Mesendoderm (in vitro differentiated cells): ENCODE measurements at regions not wholly inside any gene's neighbourhood (a gene's known extent, or its start where the extent isn't known, plus 50 kb on each side); places are given as distances from the start of the nearest gene placed in this dataset.

ENCODE experiments used
- DNase-seq: peaks from one replicate; pipeline ENCODE4 v3.0.0; 2013
- H2AK5ac ChIP-seq: 2 replicates; pipeline ENCODE4 v1.6.1; 2013; ENCODE audit warnings: low read length, inconsistent platforms
- H2BK120ac ChIP-seq: 2 replicates; pipeline ENCODE4 v1.6.1; 2013; ENCODE audit warnings: low read depth, mild to moderate bottlenecking, low read length, moderate library complexity, mixed read lengths
- H2BK15ac ChIP-seq: replicated peaks from 2 replicates; pipeline ENCODE4 v1.6.1; 2013; ENCODE audit warnings: low read depth, mild to moderate bottlenecking, moderate library complexity
- H2BK5ac ChIP-seq: 2 replicates; pipeline ENCODE4 v1.6.1; 2013; ENCODE audit warnings: low read length, inconsistent platforms
- H3K18ac ChIP-seq: 2 replicates; pipeline ENCODE4 v1.6.1; 2013; ENCODE audit warnings: mild to moderate bottlenecking, low read length, mixed read lengths
- H3K23ac ChIP-seq: one replicate; pipeline ENCODE4 v1.6.1; 2013; ENCODE audit warnings: low read length
- H3K27ac ChIP-seq: 2 replicates; pipeline ENCODE4 v1.5.1; 2013; ENCODE audit warnings: low read depth, mild to moderate bottlenecking, inconsistent platforms, low read length, moderate library complexity
- H3K27me3 ChIP-seq: 2 replicates; pipeline ENCODE4 v1.6.1; 2013; ENCODE audit warnings: low read length, control low read depth, mild to moderate bottlenecking, inconsistent platforms; ENCODE audit not compliant: insufficient read depth, poor library complexity
- H3K36me3 ChIP-seq: 2 replicates; pipeline ENCODE4 v1.6.1; 2013; ENCODE audit warnings: low read length, inconsistent platforms; ENCODE audit not compliant: control insufficient read depth, insufficient read depth
- H3K4ac ChIP-seq: one replicate; pipeline ENCODE4 v1.6.1; 2013; ENCODE audit warnings: low read depth, mild to moderate bottlenecking, low read length, moderate library complexity
- H3K4me1 ChIP-seq: 2 replicates; pipeline ENCODE4 v1.6.1; 2013; ENCODE audit warnings: low read depth, low read length, inconsistent platforms; ENCODE audit not compliant: control insufficient read depth
- H3K4me2 ChIP-seq: 2 replicates; pipeline ENCODE4 v1.6.1; 2013; ENCODE audit warnings: low read length
- H3K4me3 ChIP-seq: 2 replicates; pipeline ENCODE4 v1.5.1; 2013; ENCODE audit warnings: mild to moderate bottlenecking, low read length
- H3K56ac ChIP-seq: one replicate; pipeline ENCODE4 v1.6.1; 2013; ENCODE audit warnings: low read length
- H3K79me1 ChIP-seq: 2 replicates; pipeline ENCODE4 v1.6.1; 2013; ENCODE audit warnings: low read length, inconsistent platforms
- H3K79me2 ChIP-seq: 2 replicates; pipeline ENCODE4 v1.6.1; 2013; ENCODE audit warnings: mild to moderate bottlenecking, low read length; ENCODE audit not compliant: control insufficient read depth, insufficient read depth
- H3K9ac ChIP-seq: 2 replicates; pipeline ENCODE4 v1.6.1; 2013; ENCODE audit warnings: low read length, inconsistent platforms
- H4K5ac ChIP-seq: one replicate; pipeline ENCODE4 v1.6.1; 2013; ENCODE audit warnings: low read length
- H4K8ac ChIP-seq: one replicate; pipeline ENCODE4 v1.6.1; 2013; ENCODE audit warnings: low read depth, mild to moderate bottlenecking, control low read depth, low read length, moderate library complexity
- WGBS: extraction: QIAGEN DNeasy Blood & Tissue Kit; methylation state at CpG from one replicate; pipeline ENCODE4 v1.1.7; 2013; ENCODE audit warnings: low lambda C conversion rate, missing lambda C conversion rate; ENCODE audit not compliant: insufficient coverage; ENCODE audit errors: extremely low coverage; 5-methylcytosine and 5-hydroxymethylcytosine counted together

- DNase-seq = no peak
- Histone ChIP-seq H3K4me3 (no peak overlapping the region), H3K9ac (no peak overlapping the region), H4K8ac (no peak overlapping the region), H3K56ac (no peak overlapping the region), H2BK5ac (no peak overlapping the region), H2BK120ac (no peak overlapping the region), H3K18ac (no peak overlapping the region), H3K4me1 (no peaks in the 10 kb centered on the region), H3K36me3 (no peaks in the 10 kb centered on the region), H3K23ac (no peak overlapping the region), H3K79me1 (no peaks in the 10 kb centered on the region), H3K27ac (no peak overlapping the region), H3K4ac (no peak overlapping the region), H2AK5ac (no peak overlapping the region), H4K5ac (no peak overlapping the region), H2BK15ac (no peak overlapping the region), H3K4me2 (no peak overlapping the region), H3K27me3 (no peaks in the 10 kb centered on the region), H3K79me2 (no peaks in the 10 kb centered on the region)
- WGBS = no CpG with 5 or more reads among the region's 4 CpGs
Observed at GRCh38 chr13:77417897-77418296, 91.0 kb upstream of the MYCBP2 start.

DNA sequence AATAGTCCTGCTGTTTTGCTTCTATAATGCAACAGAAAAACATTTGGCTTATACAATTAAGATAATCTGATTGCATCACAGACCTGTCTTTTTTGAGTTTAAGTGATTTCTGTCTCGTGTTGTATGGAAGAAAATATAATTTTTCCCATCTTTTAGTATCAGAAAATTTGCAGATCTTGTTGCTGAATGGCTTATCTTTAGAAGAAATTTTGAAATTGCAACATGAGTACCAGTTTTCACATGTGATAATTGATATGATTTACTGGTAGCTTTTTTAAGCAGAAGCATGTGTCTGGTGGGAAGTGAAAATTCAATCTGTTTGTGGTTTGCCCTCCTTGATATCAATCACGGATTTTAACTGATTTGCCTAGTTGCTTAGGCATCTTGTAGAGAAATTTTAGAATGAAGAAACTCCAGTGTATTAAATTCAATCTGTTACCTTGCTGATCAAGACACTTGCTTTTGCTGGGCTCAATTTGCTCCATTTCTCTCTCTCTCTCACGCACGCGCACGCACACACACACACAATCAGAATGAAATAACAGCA is 89.8 kb upstream of the MYCBP2 start:
- Histone ChIP-seq H3K27ac (no peak overlapping the region), H3K4me2 (no peak overlapping the region), H3K79me1 (no peaks in the 10 kb centered on the region), H2BK5ac (no peak overlapping the region), H4K8ac (no peak overlapping the region), H3K56ac (no peak overlapping the region), H3K9ac (no peak overlapping the region), H3K18ac (no peak overlapping the region), H3K4me1 (no peaks in the 10 kb centered on the region), H3K36me3 (no peaks in the 10 kb centered on the region), H3K23ac (no peak overlapping the region), H2AK5ac (no peak overlapping the region), H3K27me3 (no peaks in the 10 kb centered on the region), H3K4me3 (no peak overlapping the region), H2BK120ac (no peak overlapping the region), H3K79me2 (no peaks in the 10 kb centered on the region), H2BK15ac (no peak overlapping the region), H3K4ac (no peak overlapping the region), H4K5ac (no peak overlapping the region)
- no CpG with 5 or more reads among the region's 6 CpGs for WGBS
- DNase-seq = no peak

- H3K4me3 ChIP-seq = no peak overlapping the region
- no peak overlapping the region for H3K23ac ChIP-seq
- H2AK5ac ChIP-seq = no peak overlapping the region
- H3K56ac ChIP-seq = no peak overlapping the region
- no peak overlapping the region for H2BK120ac ChIP-seq
- no peak overlapping the region for H3K4ac ChIP-seq
- no peaks in the 10 kb centered on the region for H3K27me3 ChIP-seq
- no peaks in the 10 kb centered on the region for H3K79me1 ChIP-seq
- no peaks in the 10 kb centered on the region for H3K4me1 ChIP-seq
- H3K27ac ChIP-seq = no peak overlapping the region
- H4K5ac ChIP-seq = peak overlapping the region; percentile 6
- WGBS = no CpG with 5 or more reads among the region's 1 CpG
- DNase-seq = no peak
- no peak overlapping the region for H2BK15ac ChIP-seq
- no peak overlapping the region for H3K4me2 ChIP-seq
- no peak overlapping the region for H4K8ac ChIP-seq
- H3K9ac ChIP-seq = no peak overlapping the region
- no peaks in the 10 kb centered on the region for H3K79me2 ChIP-seq
- H3K36me3 ChIP-seq = no peaks in the 10 kb centered on the region
- no peak overlapping the region for H3K18ac ChIP-seq
- no peak overlapping the region for H2BK5ac ChIP-seq
Observed at GRCh38 chr13:77415253-77416071, 88.6 kb upstream of the MYCBP2 start.

DNA sequence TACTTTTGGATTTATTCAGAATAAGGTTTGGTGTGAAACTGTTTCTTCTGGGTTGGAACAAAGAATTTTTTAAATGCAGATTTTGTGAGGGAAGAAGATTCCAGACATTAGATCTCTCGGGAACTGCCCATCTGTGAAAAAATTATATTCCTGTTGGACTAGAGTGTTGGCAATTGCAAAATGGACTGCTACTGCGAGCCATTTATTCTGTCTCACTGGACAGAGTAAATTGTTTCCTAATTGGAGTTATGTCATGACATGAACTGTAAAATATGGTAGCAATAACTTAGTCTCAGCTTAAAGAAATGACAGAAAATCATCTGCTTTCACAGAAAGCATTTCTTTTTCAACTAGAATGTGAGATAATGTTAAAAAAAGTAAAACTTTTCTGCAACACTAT is 86.0 kb upstream of the MYCBP2 start:
- no peak overlapping the region for H2BK5ac ChIP-seq
- H2BK120ac ChIP-seq = no peak overlapping the region
- no peak overlapping the region for H3K4ac ChIP-seq
- H3K36me3 ChIP-seq = no peaks in the 10 kb centered on the region
- H4K5ac ChIP-seq = no peak overlapping the region
- DNase-seq = no peak
- no peaks in the 10 kb centered on the region for H3K79me2 ChIP-seq
- WGBS = no CpG with 5 or more reads among the region's 2 CpGs
- no peaks in the 10 kb centered on the region for H3K79me1 ChIP-seq
- no peak overlapping the region for H4K8ac ChIP-seq
- H3K4me3 ChIP-seq = no peak overlapping the region
- no peak overlapping the region for H2AK5ac ChIP-seq
- no peak overlapping the region for H3K23ac ChIP-seq
- H3K4me1 ChIP-seq = no peaks in the 10 kb centered on the region
- no peak overlapping the region for H3K4me2 ChIP-seq
- H3K56ac ChIP-seq = no peak overlapping the region
- H3K18ac ChIP-seq = no peak overlapping the region
- H3K27ac ChIP-seq = no peak overlapping the region
- H2BK15ac ChIP-seq = no peak overlapping the region
- no peaks in the 10 kb centered on the region for H3K27me3 ChIP-seq
- H3K9ac ChIP-seq = no peak overlapping the region

GRCh38 chr13:77412116-77412635 is 85.3 kb upstream of the MYCBP2 start:
- Histone ChIP-seq H3K27me3 (no peaks in the 10 kb centered on the region), H2BK120ac (no peak overlapping the region), H3K23ac (no peak overlapping the region), H3K4ac (no peak overlapping the region), H3K9ac (no peak overlapping the region), H3K18ac (no peak overlapping the region), H3K4me3 (no peak overlapping the region), H3K79me1 (no peaks in the 10 kb centered on the region), H2BK5ac (no peak overlapping the region), H4K5ac (no peak overlapping the region), H4K8ac (no peak overlapping the region), H3K56ac (no peak overlapping the region), H3K4me2 (no peak overlapping the region), H3K36me3 (no peaks in the 10 kb centered on the region), H3K4me1 (no peaks in the 10 kb centered on the region), H2AK5ac (no peak overlapping the region), H3K27ac (no peak overlapping the region), H2BK15ac (no peak overlapping the region), H3K79me2 (no peaks in the 10 kb centered on the region)
- no peak for DNase-seq
- no CpG with 5 or more reads among the region's 3 CpGs for WGBS
